Small intestine (tissue), 7 donors: ENCODE measurements at regions not wholly inside any gene's neighbourhood (a gene's known extent, or its start where the extent isn't known, plus 50 kb on each side); places are given as distances from the start of the nearest gene placed in this dataset.
A peak's percentile ranks its signal among the peaks of the same experiment; 100 is the strongest.

ENCODE experiments used
- DNase-seq, 2 donors: peaks; one replicate each; pipeline versions ENCODE4 v3.0.0 to v3.0.0-alpha.2; 2013
- FAIRE-seq: peaks from 2 replicates; lab custom pipeline; 2012; peaks lifted over from hg19 to GRCh38; lab: Jason Lieb, UNC
- H3K27ac ChIP-seq, 3 donors: one replicate each; pipeline ENCODE4 v1.5.1; 2013; ENCODE audit warnings: low read length in 2 of 3, mild to moderate bottlenecking in 2 of 3, control low read depth in 1 of 3, inconsistent platforms in 1 of 3, low read depth in 1 of 3, moderate library complexity in 1 of 3
- H3K27me3 ChIP-seq, 3 donors: one replicate each; pipeline ENCODE4 v1.6.1; 2013; ENCODE audit warnings: low read length in 3 of 3, inconsistent platforms in 1 of 3; ENCODE audit not compliant: control insufficient read depth in 3 of 3, insufficient read depth in 3 of 3
- H3K36me3 ChIP-seq, 3 donors: one replicate each; pipeline ENCODE4 v1.6.1; 2013; ENCODE audit warnings: low read length in 3 of 3, inconsistent platforms in 1 of 3, low read depth in 1 of 3, mild to moderate bottlenecking in 1 of 3, moderate library complexity in 1 of 3; ENCODE audit not compliant: control insufficient read depth in 3 of 3, insufficient read depth in 2 of 3
- H3K4me1 ChIP-seq, 3 donors: one replicate each; pipeline ENCODE4 v1.6.1; 2013; ENCODE audit warnings: low read length in 2 of 3, inconsistent platforms in 1 of 3, low read depth in 1 of 3, mild to moderate bottlenecking in 1 of 3, moderate library complexity in 1 of 3; ENCODE audit not compliant: control insufficient read depth in 3 of 3, insufficient read depth in 2 of 3
- H3K4me3 ChIP-seq, 3 donors: one replicate each; pipeline ENCODE4 v1.5.1; 2013; ENCODE audit warnings: low read length in 3 of 3, control low read depth in 1 of 3, inconsistent platforms in 1 of 3, low read depth in 1 of 3, mild to moderate bottlenecking in 1 of 3, moderate library complexity in 1 of 3
- H3K9me3 ChIP-seq, 2 donors: one replicate each; pipeline ENCODE4 v1.6.1; 2013; ENCODE audit warnings: low read depth in 1 of 2, low read length in 1 of 2; ENCODE audit not compliant: control insufficient read depth in 2 of 2, insufficient read depth in 1 of 2
- WGBS, 3 donors: extraction: QIAGEN DNeasy Blood & Tissue Kit; methylation state at CpG; one replicate each; pipeline ENCODE4 v1.1.7; 2013; 5-methylcytosine and 5-hydroxymethylcytosine counted together
- donor health status: healthy with polysubstance abuse.
- donor health status: control.
- donor health status: control.
- donor health status: Bipolar disorder and iron deficiency.
- donor health status: healthy.

GRCh38 chr10:29067628-29068027 lies 221.2 kb upstream of the LYZL1 start:
- 79 to 99% (median 95%) methylated on average over 3 of the region's 3 CpGs for WGBS, 3 donors
- FAIRE-seq = no peak
- Histone ChIP-seq H3K36me3 (no peaks in the 10 kb centered on the region), H3K27ac (no peak overlapping the region), H3K9me3 (no peaks in the 10 kb centered on the region), H3K4me1 (peaks cover 0 to 32% (median 0%) of the 10 kb centered on the region in 3 donors), H3K27me3 (peaks cover 0 to 2% (median 0%) of the 10 kb centered on the region in 3 donors), H3K4me3 (no peak overlapping the region)
- DNase-seq = no peak

GRCh38 chr10:29068302-29068701 lies 220.6 kb upstream of the LYZL1 start:
- peak overlapping the region in 1 of 3 donors; percentile 53 for H3K27ac ChIP-seq
- 48 to 87% (median 71%) methylated on average over 1 of the region's 1 CpG for WGBS, 3 donors
- no peak overlapping the region for H3K4me3 ChIP-seq
- H3K27me3 ChIP-seq = peaks cover 0 to 2% (median 0%) of the 10 kb centered on the region in 3 donors
- DNase-seq (no peak), FAIRE-seq (no peak)
- H3K9me3 ChIP-seq = no peaks in the 10 kb centered on the region
- H3K36me3 ChIP-seq = no peaks in the 10 kb centered on the region
- H3K4me1 ChIP-seq = peaks cover 0 to 31% (median 0%) of the 10 kb centered on the region in 3 donors

GRCh38 chr10:29068966-29069365 lies 219.9 kb upstream of the LYZL1 start:
- FAIRE-seq = no peak
- peak overlapping the region in 1 of 3 donors; percentile 7 for H3K4me3 ChIP-seq
- WGBS, 3 donors = 37 to 70% (median 52%) methylated on average over 6 of the region's 6 CpGs
- peak in 1 of 2 donors; percentile 68 for DNase-seq
- peaks cover 0 to 2% (median 0%) of the 10 kb centered on the region in 3 donors for H3K27me3 ChIP-seq
- H3K27ac ChIP-seq = peak overlapping the region in 1 of 3 donors; percentile 71
- H3K36me3 ChIP-seq = no peaks in the 10 kb centered on the region
- peaks cover 0 to 29% (median 0%) of the 10 kb centered on the region in 3 donors for H3K4me1 ChIP-seq
- H3K9me3 ChIP-seq = no peaks in the 10 kb centered on the region

GRCh38 chr10:29069941-29070340 lies 218.9 kb upstream of the LYZL1 start:
- WGBS, 3 donors = 31 to 61% (median 54%) methylated on average over 4 of the region's 4 CpGs
- Histone ChIP-seq H3K27me3 (peaks cover 0 to 2% (median 0%) of the 10 kb centered on the region in 3 donors), H3K4me1 (peaks cover 0 to 26% (median 0%) of the 10 kb centered on the region in 3 donors), H3K27ac (peak overlapping the region in 1 of 3 donors; percentile 71), H3K36me3 (no peaks in the 10 kb centered on the region), H3K9me3 (no peaks in the 10 kb centered on the region), H3K4me3 (no peak overlapping the region)
- no peak for FAIRE-seq
- peak in 1 of 2 donors; percentile 63 for DNase-seq

- Histone ChIP-seq H3K4me3 (no peak overlapping the region), H3K9me3 (no peaks in the 10 kb centered on the region), H3K27ac (no peak overlapping the region), H3K36me3 (no peaks in the 10 kb centered on the region), H3K4me1 (peaks cover 0 to 12% (median 0%) of the 10 kb centered on the region in 3 donors), H3K27me3 (no peaks in the 10 kb centered on the region)
- FAIRE-seq (no peak), DNase-seq (peak in 1 of 2 donors; percentile 26)
- WGBS, 3 donors = 56 to 72% (median 60%) methylated on average over 4 of the region's 4 CpGs
These were observed 210.0 kb upstream of the LYZL1 start for GRCh38 chr10:29078919-29079318.

- Histone ChIP-seq H3K9me3 (no peaks in the 10 kb centered on the region), H3K27me3 (no peaks in the 10 kb centered on the region), H3K4me1 (peaks cover 0 to 33% (median 0%) of the 10 kb centered on the region in 3 donors), H3K4me3 (no peak overlapping the region), H3K36me3 (no peaks in the 10 kb centered on the region), H3K27ac (no peak overlapping the region)
- no peak for FAIRE-seq
- 62 to 79% (median 65%) methylated on average over 5 of the region's 5 CpGs for WGBS, 3 donors
- no peak for DNase-seq
These were observed 207.6 kb upstream of the LYZL1 start for GRCh38 chr10:29081231-29081630.

GRCh38 chr10:29081951-29082685 lies 206.8 kb upstream of the LYZL1 start:
- 77 to 84% (median 78%) methylated on average over 13 of the region's 13 CpGs for WGBS, 3 donors
- no peak for FAIRE-seq

GRCh38 chr10:29083096-29083495 lies 205.8 kb upstream of the LYZL1 start:
- Histone ChIP-seq H3K27me3 (no peaks in the 10 kb centered on the region), H3K4me1 (peaks cover 0 to 42% (median 0%) of the 10 kb centered on the region in 3 donors), H3K9me3 (no peaks in the 10 kb centered on the region), H3K36me3 (no peaks in the 10 kb centered on the region), H3K4me3 (no peak overlapping the region), H3K27ac (no peak overlapping the region)
- WGBS, 3 donors = 84 to 90% (median 88%) methylated on average over 6 of the region's 6 CpGs
- FAIRE-seq = no peak
- no peak for DNase-seq

More at GRCh38 chr10:29081951-29082685, 206.8 kb upstream of the LYZL1 start:
- no peaks in the 10 kb centered on the region for H3K9me3 ChIP-seq
- H3K36me3 ChIP-seq = no peaks in the 10 kb centered on the region
- no peak for DNase-seq
- H3K4me1 ChIP-seq = peaks cover 0 to 37% (median 0%) of the 10 kb centered on the region in 3 donors
- H3K27me3 ChIP-seq = no peaks in the 10 kb centered on the region
- H3K27ac ChIP-seq = no peak overlapping the region
- no peak overlapping the region for H3K4me3 ChIP-seq
